Heart right ventricle (tissue), 16 donors: ENCODE measurements at regions not wholly inside any gene's neighbourhood (a gene's known extent, or its start where the extent isn't known, plus 50 kb on each side); places are given as distances from the start of the nearest gene placed in this dataset.

ENCODE experiments used
- ATAC-seq, 8 donors: fragments of 200-7000 bp; cut with Tn5 transposase; one replicate each; pipeline ENCODE4 v1.9.1; 2020; ENCODE audit warnings: mild to moderate bottlenecking in 8 of 8, moderate library complexity in 8 of 8, moderate number of reproducible peaks in 1 of 8
- DNase-seq, 2 donors: peaks; one replicate each; pipeline ENCODE4 v3.0.0-alpha.2; 2020
- H3K27ac ChIP-seq, 10 donors: fragments of 200-600 bp; sonication (generic) in 2 of 10; one replicate each; pipeline versions ENCODE4 v1.5.0 to v1.8.0; 2020 to 2022; ENCODE audit warnings: mild to moderate bottlenecking in 3 of 10
- H3K27me3 ChIP-seq, 7 donors: fragments of 200-600 bp; one replicate each; pipeline ENCODE4 v1.8.0; 2021 to 2022; ENCODE audit warnings: mild to moderate bottlenecking in 2 of 7
- H3K36me3 ChIP-seq, 9 donors: fragments of 200-600 bp; sonication (generic) in 1 of 9; one replicate each; pipeline versions ENCODE4 v1.5.0 to v1.8.0; 2020 to 2022; ENCODE audit warnings: mild to moderate bottlenecking in 2 of 9
- H3K4me1 ChIP-seq, 9 donors: fragments of 200-600 bp; sonication (generic) in 1 of 9; one replicate each; pipeline versions ENCODE4 v1.5.0 to v1.8.0; 2020 to 2022; ENCODE audit warnings: mild to moderate bottlenecking in 4 of 9
- H3K4me3 ChIP-seq, 10 donors: fragments of 200-600 bp; sonication (generic) in 2 of 10; one replicate each; pipeline versions ENCODE4 v1.5.0 to v1.8.0; 2020 to 2022; ENCODE audit warnings: mild to moderate bottlenecking in 7 of 10, moderate library complexity in 2 of 10
- H3K9me3 ChIP-seq, 11 donors: fragments of 200-600 bp in 10 of 11; sonication (generic) in 2 of 11; one replicate each; pipeline versions ENCODE4 v1.5.0 to v1.8.0; 2013 to 2022; ENCODE audit warnings: mild to moderate bottlenecking in 2 of 11, control low read depth in 1 of 11, moderate library complexity in 1 of 11
- WGBS, 2 donors: extraction: QIAGEN DNeasy Blood & Tissue Kit; methylation state at CpG; one replicate each; pipeline ENCODE4 v1.1.7; 2013; ENCODE audit warnings: inconsistent platforms in 1 of 2; 5-methylcytosine and 5-hydroxymethylcytosine counted together
- intact Hi-C, 10 donors: fragments of 100-400 bp; cut with DNase I; formaldehyde crosslinking; loops; one replicate each; pipeline versions ENCODE4 v1.11.1 to v1.14.2; 2022
- TF ChIP-seq, protein P1 (sequence below), 9 donors: fragments of 200-600 bp; sonication (generic) in 2 of 9; IDR thresholded peaks; one replicate each; pipeline versions ENCODE4 v1.5.0 to v1.8.0; 2021 to 2022; ENCODE audit warnings: antibody characterized with exemption in 9 of 9, mild to moderate bottlenecking in 5 of 9, moderate library complexity in 1 of 9
- donor health status: Arrhythmogenic right ventricular cardiomyopathy.
- donor health status: ischemic (EF 13 %, LVEDD 7.1; RV severe dilation, severe dysfunction).
- donor health status: healthy with polysubstance abuse.
- donor health status: DM: no; HTN: yes; CAD: no.
- donor health status: DM: no; HTN: no; CAD: no.
- donor health status: ischemic (EF 25% LVEDD 6.9; RV normal size, moderate dysfunction).
- donor health status: ischemic (EF 25% LVEDD 5.7; RV mildly dilated, moderate dysfunction).
- donor health status: healthy.
- donor health status: DM: yes; HTN: yes; CAD: no.
- donor health status: Ischemic cardiomyopathy.
- donor health status: ischemic (EF 35%, LVEDD 5.7; RV mildly dilated, moderate dysfunction).
- donor health status: nonischemic (EF 11% LVEDD 7.7; RV severe dilation, severe dysfunction).
- donor health status: DM: yes; HTN: yes; CAD: no.
- donor health status: PGD.
- donor health status: ischemic (EF 29% LVEDD 5.4; RV normal size, mild dysfunction).
- donor health status: nonischemic (EF 23%, LVEDD 6.1; RV moderate dilation, normal function).

DNA sequence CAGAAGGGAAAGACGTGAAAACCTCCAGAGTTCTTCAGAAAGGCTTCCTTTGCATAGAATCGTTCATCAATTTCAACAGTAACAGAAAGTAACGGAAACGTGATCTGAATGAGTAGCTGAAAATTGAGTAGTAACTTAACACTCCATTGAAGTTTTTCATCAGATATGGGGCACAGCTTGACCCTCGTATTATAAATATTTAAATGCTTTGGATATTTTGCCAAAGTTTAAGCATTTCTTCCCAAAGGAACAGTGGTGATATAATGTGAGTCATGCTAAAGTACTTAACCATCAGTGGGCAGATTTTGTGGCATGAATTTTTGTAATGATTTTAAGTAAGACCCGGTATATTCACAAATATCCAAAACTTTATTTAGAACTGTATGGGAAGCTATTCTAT is 67.4 kb upstream of the ADAMTS19 start:
- no peak for ATAC-seq
- H3K4me3 ChIP-seq = no peak overlapping the region
- no peaks in the 10 kb centered on the region for H3K27me3 ChIP-seq
- no peak overlapping the region for H3K27ac ChIP-seq
- no peaks in the 10 kb centered on the region for H3K4me1 ChIP-seq
- intact Hi-C loops = no loop called here
- TF ChIP-seq, protein P1, sequence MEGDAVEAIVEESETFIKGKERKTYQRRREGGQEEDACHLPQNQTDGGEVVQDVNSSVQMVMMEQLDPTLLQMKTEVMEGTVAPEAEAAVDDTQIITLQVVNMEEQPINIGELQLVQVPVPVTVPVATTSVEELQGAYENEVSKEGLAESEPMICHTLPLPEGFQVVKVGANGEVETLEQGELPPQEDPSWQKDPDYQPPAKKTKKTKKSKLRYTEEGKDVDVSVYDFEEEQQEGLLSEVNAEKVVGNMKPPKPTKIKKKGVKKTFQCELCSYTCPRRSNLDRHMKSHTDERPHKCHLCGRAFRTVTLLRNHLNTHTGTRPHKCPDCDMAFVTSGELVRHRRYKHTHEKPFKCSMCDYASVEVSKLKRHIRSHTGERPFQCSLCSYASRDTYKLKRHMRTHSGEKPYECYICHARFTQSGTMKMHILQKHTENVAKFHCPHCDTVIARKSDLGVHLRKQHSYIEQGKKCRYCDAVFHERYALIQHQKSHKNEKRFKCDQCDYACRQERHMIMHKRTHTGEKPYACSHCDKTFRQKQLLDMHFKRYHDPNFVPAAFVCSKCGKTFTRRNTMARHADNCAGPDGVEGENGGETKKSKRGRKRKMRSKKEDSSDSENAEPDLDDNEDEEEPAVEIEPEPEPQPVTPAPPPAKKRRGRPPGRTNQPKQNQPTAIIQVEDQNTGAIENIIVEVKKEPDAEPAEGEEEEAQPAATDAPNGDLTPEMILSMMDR (IDR thresholded peaks at IDR 0.05) = no peak
- H3K9me3 ChIP-seq = peaks cover 0 to 2% (median 0%) of the 10 kb centered on the region in 11 donors
- H3K36me3 ChIP-seq = no peaks in the 10 kb centered on the region
- 76 to 77% methylated on average over 6 of the region's 6 CpGs for WGBS, 2 donors
- no peak for DNase-seq

DNA sequence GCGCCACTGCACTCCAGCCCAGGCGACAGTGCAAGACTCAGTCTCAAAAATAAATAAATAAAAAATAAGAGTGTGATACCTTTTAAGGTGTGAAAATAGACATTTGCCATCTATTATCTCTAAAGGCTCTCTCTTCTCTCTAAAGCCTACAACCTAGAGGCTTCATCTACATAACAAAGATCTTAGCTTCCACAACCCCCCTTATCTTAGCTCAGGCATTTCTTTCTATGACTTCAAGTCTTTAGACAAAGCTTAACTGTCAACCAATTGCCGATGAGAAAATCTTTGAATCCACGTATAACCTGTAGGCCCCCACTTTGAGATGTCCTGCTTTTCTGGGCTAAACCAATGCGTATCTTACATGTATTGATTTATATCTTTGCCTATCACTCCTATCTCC is 64.9 kb upstream of the ADAMTS19 start:
- DNase-seq (no peak), ATAC-seq (no peak)
- Histone ChIP-seq H3K36me3 (no peaks in the 10 kb centered on the region), H3K9me3 (peaks cover 0 to 2% (median 0%) of the 10 kb centered on the region in 11 donors), H3K27ac (no peak overlapping the region), H3K4me3 (no peak overlapping the region), H3K4me1 (no peaks in the 10 kb centered on the region), H3K27me3 (no peaks in the 10 kb centered on the region)
- TF ChIP-seq, protein P1 (IDR thresholded peaks at IDR 0.05) = no peak
- intact Hi-C loops = loop anchor here in 1 of 10 donors (5.0 kb wide), 1 partner anchor 372 kb away; no protein-coding TSS in a partner anchor
- WGBS, 2 donors = 93 to 96% methylated on average over 5 of the region's 5 CpGs

DNA sequence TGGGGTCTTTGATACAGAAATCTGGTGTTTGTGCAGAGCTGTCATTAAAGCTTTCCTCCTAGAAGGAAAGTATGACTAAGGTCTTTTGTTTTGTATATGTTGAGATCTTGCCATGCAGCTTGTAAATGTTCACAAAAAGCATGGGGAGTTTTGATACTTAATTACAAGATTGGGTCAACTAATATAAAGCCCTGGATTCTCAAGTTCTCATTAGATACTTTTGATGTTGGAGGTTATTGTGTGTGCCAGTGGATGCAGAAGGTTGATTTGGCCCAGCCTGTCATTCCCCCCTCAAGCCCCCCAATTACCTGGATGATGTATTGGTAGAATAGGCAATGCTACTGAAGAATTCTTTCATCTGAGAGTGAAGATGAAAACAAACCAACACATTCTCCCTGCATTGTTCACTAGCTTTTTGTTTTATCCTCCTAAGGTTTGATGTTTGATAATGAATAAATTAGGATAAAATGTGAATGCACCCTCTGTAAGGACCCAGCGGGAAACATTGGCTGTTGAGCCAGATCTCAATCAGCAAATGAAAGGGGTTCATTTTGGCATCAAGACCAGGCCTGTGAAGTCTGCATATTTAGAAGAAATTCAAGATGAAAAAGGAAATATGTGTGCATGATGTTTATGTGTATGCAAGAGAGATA is 61.9 kb upstream of the ADAMTS19 start:
- 84% methylated on average over 1 of the region's 1 CpG for WGBS, 2 donors
- H3K27me3 ChIP-seq = peaks cover 0 to 4% (median 0%) of the 10 kb centered on the region in 7 donors
- no peaks in the 10 kb centered on the region for H3K36me3 ChIP-seq
- ATAC-seq = no peak
- H3K4me1 ChIP-seq = no peaks in the 10 kb centered on the region
- no peak overlapping the region for H3K27ac ChIP-seq
- intact Hi-C loops = loop anchor here in 1 of 10 donors (5.0 kb wide), 1 partner anchor 369 kb away; no protein-coding TSS in a partner anchor
- H3K4me3 ChIP-seq = no peak overlapping the region
- DNase-seq = no peak
- H3K9me3 ChIP-seq = peaks cover 0 to 2% (median 0%) of the 10 kb centered on the region in 11 donors
- TF ChIP-seq, protein P1 (IDR thresholded peaks at IDR 0.05) = no peak

DNA sequence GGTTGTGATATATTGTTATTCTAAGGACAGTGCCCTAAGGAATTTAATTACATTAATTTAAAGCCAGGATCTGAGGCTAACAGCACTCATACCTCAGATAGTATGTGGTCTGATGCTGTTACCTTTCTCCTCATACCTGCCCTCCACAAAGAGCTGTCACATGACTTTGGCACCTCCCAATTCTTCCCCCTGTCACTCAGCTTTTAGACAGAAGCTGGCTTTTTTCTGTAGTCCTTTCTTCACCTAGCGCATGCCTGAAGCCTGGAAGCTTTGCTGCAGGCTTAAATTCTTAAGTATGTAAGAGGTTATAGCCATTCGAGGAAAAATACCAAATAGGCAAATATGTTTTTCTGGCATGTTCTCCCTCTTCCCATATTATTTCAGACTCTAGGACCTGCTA is 61.0 kb upstream of the ADAMTS19 start:
- Histone ChIP-seq H3K4me3 (no peak overlapping the region), H3K4me1 (no peaks in the 10 kb centered on the region), H3K36me3 (no peaks in the 10 kb centered on the region), H3K9me3 (peaks cover 0 to 2% (median 0%) of the 10 kb centered on the region in 11 donors), H3K27me3 (peaks cover 0 to 4% (median 0%) of the 10 kb centered on the region in 7 donors), H3K27ac (no peak overlapping the region)
- DNase-seq = no peak
- WGBS, 2 donors = 75 to 82% methylated on average over 2 of the region's 2 CpGs
- intact Hi-C loops = loop anchor here in 1 of 10 donors (5.0 kb wide), 1 partner anchor 368 kb away; no protein-coding TSS in a partner anchor
- TF ChIP-seq, protein P1 (IDR thresholded peaks at IDR 0.05) = no peak
- no peak for ATAC-seq
